Activated naive CD4-positive, alpha-beta T cell treated with anti-CD3 and anti-CD28 coated beads, Interleukin-2, amount 50 U/mL, for 72 hours (primary cell): ENCODE measurements at regions not wholly inside any gene's neighbourhood (a gene's known extent, or its start where the extent isn't known, plus 50 kb on each side); places are given as distances from the start of the nearest gene placed in this dataset.

Source experiments
- ATAC-seq, 2 donors: fragments of 150-1000 bp; cut with Tn5 transposase; 2 replicates each; pipeline ENCODE4 v1.10.0; 2021; ENCODE audit warnings: mild to moderate bottlenecking in 2 of 2, moderate library complexity in 2 of 2
- DNase-seq, 2 donors: peaks; one replicate each; pipeline ENCODE4 v3.0.0; 2021 to 2022; ENCODE audit warnings: low spot score in 2 of 2
- H3K27ac Mint-ChIP-seq, 2 donors: one replicate each; pipeline ENCODE4 v1.8.0; 2022; ENCODE audit warnings: mild to moderate bottlenecking in 2 of 2, mixed read lengths in 2 of 2
- H3K36me3 Mint-ChIP-seq, 2 donors: one replicate each; pipeline ENCODE4 v1.8.0; 2022; ENCODE audit warnings: mixed read lengths in 2 of 2
- H3K9me3 Mint-ChIP-seq, 2 donors: one replicate each; pipeline ENCODE4 v1.8.0; 2022; ENCODE audit warnings: mixed read lengths in 2 of 2

DNA sequence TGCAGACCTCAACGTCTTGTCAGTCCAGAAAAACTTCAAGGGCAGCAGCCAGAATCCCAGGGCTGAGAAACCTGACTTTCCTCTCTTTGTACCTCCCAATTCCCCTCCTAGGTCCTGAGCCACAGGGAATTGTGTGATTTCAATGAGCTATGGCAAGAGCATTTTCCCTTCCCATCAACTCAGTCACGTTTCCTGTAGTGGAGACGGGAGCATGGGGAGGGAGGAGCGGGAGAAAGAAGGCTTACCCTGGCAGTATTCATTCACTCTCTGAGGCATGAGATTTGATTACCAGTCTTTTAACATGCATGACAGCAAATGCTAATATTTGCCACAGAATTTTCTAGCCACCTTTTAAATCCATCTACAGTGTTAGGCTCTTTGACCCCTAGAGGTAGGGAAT lies 109.4 kb upstream of the TBCA start:
- Mint-ChIP-seq H3K36me3 (no peaks in the 10 kb centered on the region), H3K9me3 (no peaks in the 10 kb centered on the region), H3K27ac (no peak overlapping the region)
- DNase-seq (no peak), ATAC-seq (no peak)

DNA sequence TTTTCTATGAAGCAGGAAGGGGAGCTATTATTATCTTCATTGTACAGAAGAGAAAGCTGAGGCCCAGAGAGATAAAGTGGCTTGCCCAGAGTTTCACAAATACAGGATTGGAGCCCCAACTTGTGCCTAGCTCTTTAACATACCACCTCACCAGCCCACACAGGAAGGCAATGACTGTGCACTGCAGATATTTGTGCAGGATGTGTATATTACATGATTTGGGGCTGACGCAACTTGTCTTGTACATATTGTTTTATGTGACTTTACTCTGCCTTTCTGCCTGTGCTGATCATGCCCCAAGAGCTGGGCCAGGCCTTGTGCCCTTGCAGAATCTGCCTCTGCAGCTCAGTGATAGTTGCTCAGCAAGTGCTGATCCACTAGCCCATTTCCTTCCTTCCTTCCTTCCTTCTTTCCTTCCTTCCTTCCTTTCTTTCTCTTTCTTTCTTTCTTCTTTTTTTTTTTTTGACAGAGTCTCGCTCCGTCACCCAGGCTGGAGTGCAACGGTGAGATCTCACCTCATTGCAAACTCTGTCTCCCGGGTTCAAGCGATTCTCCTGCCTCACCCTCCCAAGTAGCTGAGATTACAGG lies 106.6 kb upstream of the TBCA start:
- no peaks in the 10 kb centered on the region for H3K36me3 Mint-ChIP-seq
- DNase-seq, result peak in 1 of 2 donors; percentile 7
- peak; percentile 49 to 80 for ATAC-seq
- no peaks in the 10 kb centered on the region for H3K9me3 Mint-ChIP-seq
- peak overlapping the region in 1 of 2 donors; percentile 83 for H3K27ac Mint-ChIP-seq

GRCh38 chr5:77881528-77881927 lies 105.4 kb upstream of the TBCA start:
- no peak for DNase-seq
- ATAC-seq, result peak in 1 of 2 donors; percentile 42
- Mint-ChIP-seq H3K27ac (peak overlapping the region in 1 of 2 donors; percentile 52), H3K36me3 (no peaks in the 10 kb centered on the region), H3K9me3 (no peaks in the 10 kb centered on the region)

DNA sequence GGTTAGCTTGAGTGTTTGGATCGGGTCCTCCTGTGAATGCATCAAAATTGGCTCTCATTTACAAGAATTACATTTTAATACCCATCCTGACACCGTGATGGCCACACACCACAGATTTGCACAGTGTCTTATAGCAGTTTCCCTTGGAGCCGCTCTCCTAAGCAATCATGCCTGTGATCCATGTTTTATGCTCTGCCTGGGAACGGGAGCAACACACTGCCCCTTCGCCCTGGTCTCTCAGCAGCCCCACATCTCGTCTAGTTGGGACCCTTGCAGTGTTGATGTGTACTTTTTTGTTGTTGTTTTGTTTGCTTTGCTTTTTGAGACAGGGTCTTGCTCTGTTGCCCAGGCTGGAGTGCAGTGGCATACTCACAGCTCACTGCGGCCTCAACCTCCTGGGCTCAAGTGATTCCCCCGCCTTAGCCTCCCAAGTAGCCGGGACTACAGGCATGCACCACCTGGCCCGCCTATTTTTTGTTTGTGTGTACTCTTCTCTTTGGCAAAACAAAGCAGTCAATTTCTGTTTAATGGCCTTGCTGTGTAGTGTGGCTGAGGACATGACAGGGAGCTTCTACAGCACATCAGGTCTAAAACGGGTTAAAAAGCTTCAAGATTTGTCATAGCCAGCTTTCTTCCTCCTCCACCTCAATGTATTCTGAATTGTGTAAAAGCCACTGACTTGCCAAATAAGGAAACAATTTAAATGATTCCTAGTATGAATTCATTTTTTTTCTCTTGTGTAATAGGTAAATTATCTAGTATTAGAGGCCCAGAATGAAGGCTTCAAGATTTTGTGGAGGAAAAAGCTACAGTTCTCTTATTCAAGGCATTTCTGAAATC lies 101.6 kb upstream of the TBCA start:
- DNase-seq (no peak), ATAC-seq (no peak)
- no peak overlapping the region for H3K27ac Mint-ChIP-seq
- H3K9me3 Mint-ChIP-seq, result no peaks in the 10 kb centered on the region
- H3K36me3 Mint-ChIP-seq, result no peaks in the 10 kb centered on the region

GRCh38 chr5:77876862-77877502 lies 100.8 kb upstream of the TBCA start:
- Mint-ChIP-seq H3K27ac (no peak overlapping the region), H3K9me3 (no peaks in the 10 kb centered on the region), H3K36me3 (no peaks in the 10 kb centered on the region)
- no peak for DNase-seq
- no peak for ATAC-seq

GRCh38 chr5:77876316-77876715 lies 100.2 kb upstream of the TBCA start:
- DNase-seq (no peak), ATAC-seq (no peak)
- H3K9me3 Mint-ChIP-seq, result no peaks in the 10 kb centered on the region
- H3K36me3 Mint-ChIP-seq, result no peaks in the 10 kb centered on the region
- no peak overlapping the region for H3K27ac Mint-ChIP-seq

- no peaks in the 10 kb centered on the region for H3K36me3 Mint-ChIP-seq
- no peaks in the 10 kb centered on the region for H3K9me3 Mint-ChIP-seq
- no peak overlapping the region for H3K27ac Mint-ChIP-seq
- ATAC-seq (no peak), DNase-seq (no peak)
These were observed 98.6 kb upstream of the TBCA start for GRCh38 chr5:77874691-77875090.

DNA sequence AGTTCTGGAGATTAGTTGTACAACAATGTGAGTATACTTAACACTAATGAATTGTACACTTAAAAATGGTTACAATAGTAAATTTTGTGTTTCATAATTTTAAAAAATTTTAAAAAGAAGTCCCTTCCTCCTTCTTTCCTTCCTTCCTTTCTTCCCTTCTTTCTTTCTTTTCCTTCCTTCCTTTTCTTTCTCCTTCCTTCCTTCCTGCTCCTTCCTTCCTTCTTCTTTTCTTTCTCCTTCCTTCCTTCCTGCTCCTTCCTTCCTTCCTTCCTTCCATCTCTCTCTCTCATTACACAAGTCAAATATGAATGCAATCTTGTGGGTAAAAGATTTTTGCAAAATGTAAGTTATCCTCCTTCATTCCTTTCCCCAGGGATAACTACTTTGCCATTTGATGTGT lies 97.1 kb upstream of the TBCA start:
- Mint-ChIP-seq H3K36me3 (no peaks in the 10 kb centered on the region), H3K27ac (no peak overlapping the region), H3K9me3 (no peaks in the 10 kb centered on the region)
- ATAC-seq (no peak), DNase-seq (no peak)

DNA sequence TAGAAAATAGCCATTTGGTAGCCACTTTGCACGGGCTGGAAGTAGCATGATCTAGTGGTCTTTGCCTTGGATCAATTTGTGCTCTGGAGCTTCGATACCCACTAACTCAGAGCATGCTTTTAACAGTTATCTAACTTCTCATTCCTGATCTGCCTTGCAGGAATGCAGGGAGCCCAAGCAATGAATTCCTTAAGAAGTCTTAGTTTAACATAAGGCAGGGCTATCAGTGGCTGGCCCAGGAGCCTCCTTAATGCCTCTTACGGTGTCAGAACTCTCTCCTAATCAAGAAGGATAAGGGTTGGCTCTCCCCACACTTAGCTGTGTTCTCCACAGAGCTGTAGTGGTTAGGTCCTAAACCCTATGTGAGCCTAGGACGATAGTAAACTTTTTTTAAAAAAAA lies 95.8 kb upstream of the TBCA start:
- DNase-seq (no peak), ATAC-seq (no peak)
- H3K36me3 Mint-ChIP-seq, result no peaks in the 10 kb centered on the region
- H3K9me3 Mint-ChIP-seq, result no peaks in the 10 kb centered on the region
- no peak overlapping the region for H3K27ac Mint-ChIP-seq

GRCh38 chr5:77871016-77871415 lies 94.9 kb upstream of the TBCA start:
- ATAC-seq, result no peak

DNA sequence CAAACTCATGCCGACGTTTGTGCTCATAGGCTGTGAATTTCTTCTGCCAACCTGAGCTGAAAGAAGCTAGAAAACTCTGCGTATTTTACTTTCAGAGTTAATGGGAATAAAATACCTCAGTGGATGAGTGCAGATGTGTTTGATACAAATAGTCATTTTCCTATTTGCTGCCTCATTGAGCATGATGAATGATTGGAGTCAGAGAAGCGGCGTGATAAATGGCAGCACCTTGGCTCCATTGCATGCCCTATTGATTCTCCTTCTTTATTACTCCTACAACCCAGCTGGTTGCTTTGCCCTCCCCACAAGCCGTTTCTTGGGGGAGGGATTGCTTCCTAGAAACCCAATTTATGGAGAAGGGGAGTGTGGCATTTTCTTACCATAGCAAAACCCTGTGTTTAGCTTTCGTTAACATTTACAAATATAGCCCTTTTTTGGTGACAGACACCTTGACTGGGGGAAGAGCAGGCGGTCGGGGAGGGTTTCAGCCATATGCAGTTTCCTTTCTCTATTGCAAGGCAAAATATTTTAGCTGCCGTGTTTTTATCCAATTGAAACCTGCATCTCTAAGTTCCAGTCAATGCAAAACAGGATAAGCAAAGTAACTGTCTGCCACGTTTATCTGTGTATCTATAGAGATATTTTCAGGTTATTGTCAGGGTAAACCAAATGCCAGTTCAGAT lies 93.1 kb upstream of the TBCA start:
- Mint-ChIP-seq H3K36me3 (no peaks in the 10 kb centered on the region), H3K9me3 (no peaks in the 10 kb centered on the region), H3K27ac (no peak overlapping the region)
- DNase-seq (no peak), ATAC-seq (no peak)

More at GRCh38 chr5:77871016-77871415, 94.9 kb upstream of the TBCA start:
- DNase-seq, result no peak
- Mint-ChIP-seq H3K9me3 (no peaks in the 10 kb centered on the region), H3K27ac (no peak overlapping the region), H3K36me3 (no peaks in the 10 kb centered on the region)

DNA sequence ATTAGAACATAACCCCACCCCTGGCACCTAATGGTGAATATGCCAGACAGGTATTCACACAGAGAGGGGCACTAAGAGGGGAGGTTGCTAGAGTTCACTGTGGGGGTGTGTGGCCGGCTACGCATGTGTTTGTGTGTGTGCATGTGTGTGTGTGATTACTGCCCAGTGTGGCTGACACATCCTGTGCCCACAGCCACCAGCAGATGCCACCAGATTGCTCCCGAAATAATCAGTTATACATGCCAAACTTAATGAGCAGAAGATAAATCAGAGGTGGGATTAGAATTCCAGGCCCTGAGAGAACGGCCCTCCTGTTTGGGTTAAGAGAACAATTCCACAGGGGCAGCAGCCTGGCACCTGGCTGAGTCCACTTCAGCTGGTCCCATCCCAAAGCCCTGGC lies 91.8 kb upstream of the TBCA start:
- ATAC-seq, result no peak
- no peaks in the 10 kb centered on the region for H3K36me3 Mint-ChIP-seq

GRCh38 chr5:77867194-77867691 lies 91.1 kb upstream of the TBCA start:
- Mint-ChIP-seq H3K36me3 (no peaks in the 10 kb centered on the region), H3K27ac (no peak overlapping the region), H3K9me3 (no peaks in the 10 kb centered on the region)
- DNase-seq, result no peak
- ATAC-seq, result no peak

More for the DNA sequence above, 91.8 kb upstream of the TBCA start:
- no peaks in the 10 kb centered on the region for H3K9me3 Mint-ChIP-seq
- no peak for DNase-seq
- no peak overlapping the region for H3K27ac Mint-ChIP-seq

GRCh38 chr5:77866198-77866597 lies 90.1 kb upstream of the TBCA start:
- Mint-ChIP-seq H3K36me3 (no peaks in the 10 kb centered on the region), H3K27ac (no peak overlapping the region), H3K9me3 (no peaks in the 10 kb centered on the region)
- DNase-seq, result no peak
- ATAC-seq, result no peak

DNA sequence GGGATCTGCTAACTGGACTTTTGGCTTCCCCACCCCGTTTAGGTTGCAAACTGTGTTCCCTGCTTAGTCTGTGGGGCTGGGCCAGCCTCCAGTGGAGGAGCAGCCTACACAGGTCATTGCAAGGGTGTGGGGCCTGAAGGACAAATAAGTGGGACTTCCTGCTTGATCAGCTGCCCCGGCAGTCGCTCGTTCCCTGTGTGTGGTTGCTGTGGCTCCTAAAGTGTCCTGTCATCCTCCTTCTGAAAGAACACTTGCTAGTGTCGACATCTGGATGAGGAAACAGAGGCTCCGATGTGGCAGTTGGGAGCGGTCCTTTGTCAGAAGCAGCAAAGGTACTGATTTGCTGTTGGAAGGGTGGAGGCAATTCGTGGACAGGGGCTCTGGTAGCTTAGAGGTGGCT lies 88.9 kb upstream of the TBCA start:
- ATAC-seq (no peak), DNase-seq (no peak)
- Mint-ChIP-seq H3K27ac (no peak overlapping the region), H3K36me3 (no peaks in the 10 kb centered on the region), H3K9me3 (no peaks in the 10 kb centered on the region)

DNA sequence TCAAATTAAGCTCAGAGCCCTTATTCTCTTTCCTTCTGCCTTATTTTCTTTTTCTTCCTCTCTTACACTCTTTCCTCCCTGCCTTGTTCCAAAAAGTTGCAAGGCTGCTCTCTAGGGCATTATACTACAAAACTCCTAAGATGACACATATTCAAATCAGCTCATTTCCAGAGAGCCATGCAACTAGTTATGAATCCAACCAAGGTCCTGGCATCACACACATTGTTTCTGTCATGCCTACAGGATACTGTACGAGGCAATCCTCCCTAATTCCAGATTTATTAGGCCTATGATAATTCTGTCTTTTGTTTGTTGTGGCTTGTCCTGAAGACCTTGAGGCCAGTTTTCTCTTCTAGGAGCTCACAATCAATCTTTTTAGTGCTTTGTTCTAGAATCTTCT lies 87.0 kb upstream of the TBCA start:
- Mint-ChIP-seq H3K36me3 (no peaks in the 10 kb centered on the region), H3K9me3 (no peaks in the 10 kb centered on the region), H3K27ac (no peak overlapping the region)
- no peak for DNase-seq
- ATAC-seq, result no peak

- H3K9me3 Mint-ChIP-seq, result no peaks in the 10 kb centered on the region
- H3K27ac Mint-ChIP-seq, result no peak overlapping the region
- ATAC-seq, result no peak
These were observed 85.4 kb upstream of the TBCA start for GRCh38 chr5:77861576-77861975.

More at GRCh38 chr5:77861576-77861975, 85.4 kb upstream of the TBCA start:
- DNase-seq, result no peak
- no peaks in the 10 kb centered on the region for H3K36me3 Mint-ChIP-seq
